ENCODE measurements at regions not wholly inside any gene's neighbourhood (a gene's known extent, or its start where the extent isn't known, plus 50 kb on each side); places are given as distances from the start of the nearest gene placed in this dataset.

GRCh38 chr11:101775033-101775432 lies 139.8 kb upstream of the CEP126 start:
- no peak overlapping the region for H3K9ac ChIP-seq (replicated peaks in 1 of 4; ENCODE audit: extremely low read depth in 1 of 4, low read depth in 3 of 4, low read length in 3 of 4)
- no peak overlapping the region for H2BK20ac ChIP-seq (ENCODE audit: low read length)
- H3K23me2 ChIP-seq (ENCODE audit: low read depth, low read length), result no peaks in the 10 kb centered on the region
- H3K4me1 ChIP-seq (replicated peaks in 1 of 4; ENCODE audit: control insufficient read depth in 3 of 4, insufficient read depth in 4 of 4, low read length in 3 of 4), result no peaks in the 10 kb centered on the region
- no peak overlapping the region for H3K18ac ChIP-seq (ENCODE audit: extremely low read depth, low read length)
- H3K14ac ChIP-seq (ENCODE audit: insufficient read length), result no peak overlapping the region
- no peak overlapping the region for H3K4me3 ChIP-seq (ENCODE audit: extremely low read depth in 1 of 4, insufficient read depth in 2 of 4, low read depth in 3 of 4, low read length in 4 of 4)
- TF ChIP-seq POLR2AphosphoS5 (IDR thresholded peaks at IDR 0.05; ENCODE audit: low read depth, low read length), result no peak
- TF ChIP-seq RFX5 (IDR thresholded peaks at IDR 0.05; ENCODE audit: borderline replicate concordance, low read depth, low read length), result no peak
- no peak for TF ChIP-seq CHD1 (IDR thresholded peaks at IDR 0.05; ENCODE audit: low read depth, low read length)
- no peak for TF ChIP-seq SP1 (IDR thresholded peaks at IDR 0.05; ENCODE audit: low read depth, low read length)
- TF ChIP-seq SUZ12 (IDR thresholded peaks at IDR 0.05; ENCODE audit: low read length), result no peak
- no peak for TF ChIP-seq SP4 (IDR thresholded peaks at IDR 0.05; ENCODE audit: low read length)
- no peak for TF ChIP-seq EZH2 (IDR thresholded peaks at IDR 0.05; ENCODE audit: low read depth, low read length, severe bottlenecking)
- no peak for TF ChIP-seq JUN (IDR thresholded peaks at IDR 0.05; ENCODE audit: low read depth, low read length)
- no peak for TF ChIP-seq SRF (IDR thresholded peaks at IDR 0.05; ENCODE audit: low read depth, low read length)
- TF ChIP-seq MAX (IDR thresholded peaks at IDR 0.05), result no peak
- no peak for TF ChIP-seq POU5F1 (IDR thresholded peaks at IDR 0.05; ENCODE audit: low read depth, low read length)
- TF ChIP-seq EP300 (IDR thresholded peaks at IDR 0.05; ENCODE audit: borderline replicate concordance in 1 of 2, low read depth in 2 of 2, low read length in 2 of 2), result no peak
- TF ChIP-seq TBP (IDR thresholded peaks at IDR 0.05; ENCODE audit: low read depth, low read length), result no peak
- no peak overlapping the region for H4K8ac ChIP-seq (ENCODE audit: extremely low read depth, insufficient read depth, low read length)
- H3K4me2 ChIP-seq (ENCODE audit: insufficient read depth in 1 of 2, low read depth in 2 of 2, low read length in 2 of 2), result no peak overlapping the region
- no peaks in the 10 kb centered on the region for H4K20me1 ChIP-seq (replicated peaks in 1 of 2; ENCODE audit: control insufficient read depth in 1 of 2, insufficient read depth in 2 of 2, low read length in 2 of 2)
- WGBS, 2 experiments (ENCODE audit: extremely low coverage in 1 of 2, insufficient coverage in 1 of 2, insufficient read length in 1 of 2, insufficient replicate concordance in 2 of 2, low coverage in 1 of 2, low lambda C conversion rate in 2 of 2, missing lambda C conversion rate in 1 of 2), result 90% methylated on average over 6 of the region's 6 CpGs; no CpG with 5 or more reads in 1 of the 2 experiments
- peaks cover 9 to 13% of the 10 kb centered on the region in 2 experiments; a peak in 2 of 4 replicates for H3K9me3 ChIP-seq (ENCODE audit: insufficient read depth in 2 of 2, low read depth in 1 of 2, low read length in 1 of 2)
- no peak overlapping the region for H4K91ac ChIP-seq (replicated peaks; ENCODE audit: insufficient read length, low read length)
- no peak overlapping the region for H3K23ac ChIP-seq (ENCODE audit: insufficient read length)
- H3K79me1 ChIP-seq (ENCODE audit: low read depth, low read length), result no peaks in the 10 kb centered on the region
- H2BK12ac ChIP-seq (ENCODE audit: low read depth, low read length), result no peak overlapping the region
- H3K4ac ChIP-seq (replicated peaks; ENCODE audit: insufficient read length, low read depth, low read length), result no peak overlapping the region
- H2AFZ ChIP-seq (ENCODE audit: low read length), result no peak overlapping the region
- no peak overlapping the region for H2AK5ac ChIP-seq (ENCODE audit: low read depth, low read length)
- H3K27me3 ChIP-seq (replicated peaks in 1 of 4; ENCODE audit: control insufficient read depth in 3 of 4, extremely low read depth in 1 of 4, insufficient read depth in 3 of 4, low read length in 3 of 4), result no peaks in the 10 kb centered on the region
- H3K27ac ChIP-seq (ENCODE audit: low read depth, low read length), result no peak overlapping the region
- DNase-seq (ENCODE audit: low read depth in 1 of 2, low spot score in 2 of 2), result no peak
- H3K36me3 ChIP-seq (ENCODE audit: control insufficient read depth in 2 of 4, insufficient read depth in 4 of 4, low read length in 3 of 4), result no peaks in the 10 kb centered on the region
- no peak overlapping the region for H2BK5ac ChIP-seq (ENCODE audit: low read depth, low read length)
- no peak overlapping the region for H2BK120ac ChIP-seq (replicated peaks; ENCODE audit: low read depth, low read length)
- H3K56ac ChIP-seq (replicated peaks; ENCODE audit: insufficient read length, low read depth, low read length), result no peak overlapping the region
- no peak overlapping the region for H2BK15ac ChIP-seq (ENCODE audit: low read length)
- ChIA-PET CTCF (ENCODE audit: partially characterized antibody) (interaction anchor here (0.5 to 1.2 kb wide), 2 partner anchors 15 to 518 kb away, joined by 3 to 4 read pairs; no protein-coding TSS in a partner anchor), POLR2A (ENCODE audit: partially characterized antibody) (no interaction called here)
- H3K79me2 ChIP-seq (ENCODE audit: control insufficient read depth in 1 of 2, insufficient read depth in 2 of 2, low read length in 2 of 2), result no peaks in the 10 kb centered on the region
- no peak overlapping the region for H4K5ac ChIP-seq (ENCODE audit: insufficient read length, low read depth, low read length)
- no peak for FAIRE-seq
